AG20443 (cell line): ENCODE measurements at regions not wholly inside any gene's neighbourhood (a gene's known extent, or its start where the extent isn't known, plus 50 kb on each side); places are given as distances from the start of the nearest gene placed in this dataset.

Experiments used
- DNase-seq: peaks from one replicate; pipeline ENCODE4 v3.0.0; 2012; ENCODE audit warnings: low spot score, mixed read lengths

- DNase-seq: no peak
These were observed 284.2 kb upstream of the ATP2B1 start for GRCh38 chr12:89992668-89993451.

DNA sequence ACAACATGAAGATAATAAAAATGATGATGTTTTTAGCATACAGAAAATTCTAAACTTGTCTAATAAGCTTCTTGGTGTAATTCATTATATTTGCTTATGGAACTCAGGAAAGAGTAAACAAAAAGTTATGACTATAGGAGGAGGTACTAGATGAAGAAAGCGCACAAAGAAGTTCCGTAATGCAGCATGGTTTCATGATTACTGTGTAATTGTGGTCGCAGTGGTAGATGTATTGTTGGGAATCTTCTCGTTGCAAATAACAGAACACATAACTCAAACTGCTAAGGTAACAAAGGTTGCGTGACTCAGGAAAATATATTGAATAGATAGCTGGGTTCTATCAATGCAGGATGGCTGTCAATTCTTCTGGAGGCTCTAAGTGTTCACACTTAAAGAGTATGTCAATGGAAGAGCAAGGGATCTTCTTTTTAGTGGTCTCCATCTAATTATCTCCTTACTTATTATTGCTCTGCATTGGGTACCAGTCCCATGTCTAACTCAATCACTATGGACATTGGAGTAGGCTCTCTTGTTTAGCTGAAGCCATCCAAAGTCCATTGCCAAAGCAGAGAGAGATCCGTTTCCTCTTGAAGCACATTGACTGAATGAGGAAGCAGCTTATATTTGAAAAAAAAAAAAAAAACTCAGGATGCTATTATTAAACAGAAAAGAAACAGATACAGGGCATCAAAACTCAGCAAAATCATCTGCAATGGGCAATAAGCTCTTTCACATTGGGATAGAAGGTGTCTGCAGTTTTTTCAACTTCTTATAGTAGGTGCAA is 283.4 kb upstream of the ATP2B1 start:
- no peak for DNase-seq

DNA sequence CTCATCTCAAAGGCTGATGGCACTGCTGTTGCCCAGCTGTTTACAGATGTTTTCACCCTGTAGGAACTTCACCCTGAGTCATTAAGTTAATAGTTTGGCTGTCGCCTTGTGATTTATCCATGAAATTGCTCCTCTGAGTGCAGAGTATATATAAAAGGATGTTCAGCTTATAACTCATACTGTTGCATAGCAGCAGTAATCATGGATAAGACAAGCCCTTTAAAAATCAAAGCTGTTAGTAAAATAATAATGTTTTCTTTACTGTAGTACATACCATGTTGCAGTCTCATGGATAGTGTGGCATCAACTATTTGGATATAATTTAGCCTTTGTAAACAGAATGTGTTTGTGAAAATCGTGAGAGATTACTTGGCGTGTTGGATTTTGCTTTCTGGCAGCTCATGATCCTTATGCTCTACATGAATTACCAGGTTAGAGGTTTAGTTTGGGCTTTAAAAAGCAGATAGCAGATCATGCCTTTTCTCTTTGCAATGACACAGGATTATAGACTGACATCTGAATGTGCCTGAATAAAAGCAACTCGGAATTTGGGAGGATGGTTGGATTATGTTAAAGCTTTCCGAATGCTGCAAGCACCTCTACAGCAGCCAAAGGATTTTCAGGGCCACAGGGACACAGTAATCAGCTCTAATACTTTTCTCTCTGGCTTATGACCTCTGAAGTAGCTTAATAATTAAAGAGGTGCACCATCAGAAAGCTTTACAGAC is 279.7 kb upstream of the ATP2B1 start:
- no peak for DNase-seq

DNA sequence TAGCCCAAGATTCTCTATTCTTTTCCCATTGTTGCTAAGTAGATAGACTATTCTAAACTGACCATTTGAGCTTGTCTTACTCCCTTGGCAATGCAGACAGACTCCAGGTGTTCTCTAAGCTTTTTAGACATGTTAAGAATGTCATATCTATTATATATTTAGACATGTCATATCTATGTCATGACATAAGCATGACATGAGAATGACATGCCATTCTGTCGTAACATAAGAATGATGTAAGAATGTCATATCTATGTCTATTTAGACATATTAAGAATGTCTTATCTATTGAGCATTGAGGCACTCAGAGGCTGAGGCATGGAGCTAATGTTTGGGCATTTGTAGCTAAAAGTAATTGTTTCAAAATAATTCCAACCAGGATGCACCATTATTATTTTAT is 277.3 kb upstream of the ATP2B1 start:
- DNase-seq: no peak

DNA sequence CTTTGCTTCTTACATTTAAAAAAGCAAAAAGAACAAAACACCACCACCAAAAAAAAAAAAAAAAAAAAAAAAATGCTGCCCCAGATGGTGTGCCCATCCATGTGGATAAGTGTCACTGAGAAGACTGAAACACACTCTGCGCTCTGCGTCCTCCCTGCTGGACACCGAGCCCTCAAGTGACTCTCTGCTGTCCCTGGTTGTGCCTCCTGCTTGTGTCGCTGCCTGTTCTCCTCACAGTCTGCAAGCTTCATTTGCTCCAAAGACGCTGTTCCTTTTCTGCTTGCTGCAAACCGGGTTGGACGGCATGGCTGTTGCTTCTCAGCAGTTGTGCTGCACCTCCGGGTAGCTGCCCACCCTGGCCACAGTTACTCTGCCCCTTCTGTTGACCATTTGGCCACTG is 276.2 kb upstream of the ATP2B1 start:
- no peak for DNase-seq

DNA sequence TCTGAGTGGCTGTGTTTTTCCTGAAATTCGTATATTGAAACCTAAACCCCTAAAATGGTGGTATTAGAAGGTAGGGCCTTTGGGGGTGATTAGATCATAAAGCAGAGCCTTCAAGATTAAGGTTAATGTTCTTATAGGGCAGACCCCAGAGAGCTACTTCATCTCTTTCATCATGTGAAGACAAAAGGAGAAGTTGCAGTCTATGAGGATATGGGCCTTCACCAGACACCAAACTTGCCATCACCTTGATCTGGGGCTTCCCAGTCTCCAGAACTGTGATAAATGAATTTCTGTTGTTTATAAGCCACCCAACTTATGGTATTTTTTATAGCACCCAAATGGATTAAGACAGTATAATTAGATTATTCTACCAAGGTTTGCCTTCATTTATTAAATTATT is 275.0 kb upstream of the ATP2B1 start:
- DNase-seq: no peak

GRCh38 chr12:89980236-89980635 is 271.6 kb upstream of the ATP2B1 start:
- DNase-seq: peak; percentile 59

- no peak for DNase-seq
These were observed 268.9 kb upstream of the ATP2B1 start for GRCh38 chr12:89977405-89978085.

DNA sequence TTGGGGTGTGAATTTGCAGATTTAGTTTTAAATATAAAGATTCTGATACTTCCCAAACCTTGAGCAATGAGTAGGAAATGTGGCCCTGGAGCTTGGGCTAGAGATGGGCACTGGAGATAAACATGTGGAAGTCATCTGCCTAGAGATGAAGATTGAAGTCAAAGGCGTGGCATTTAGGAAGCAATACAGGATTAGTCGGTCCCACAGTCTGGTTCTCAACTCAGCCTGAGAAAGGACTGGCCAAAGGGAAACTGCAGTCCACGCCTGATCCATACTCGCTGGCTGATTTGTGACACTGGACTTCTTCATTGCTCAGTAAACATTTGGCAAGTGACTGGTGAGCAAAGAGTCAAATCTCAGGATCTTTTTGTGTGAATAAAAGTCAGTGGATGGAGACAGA is 268.2 kb upstream of the ATP2B1 start:
- DNase-seq: no peak

- DNase-seq: no peak
These were observed 266.9 kb upstream of the ATP2B1 start for GRCh38 chr12:89975574-89975973.

DNA sequence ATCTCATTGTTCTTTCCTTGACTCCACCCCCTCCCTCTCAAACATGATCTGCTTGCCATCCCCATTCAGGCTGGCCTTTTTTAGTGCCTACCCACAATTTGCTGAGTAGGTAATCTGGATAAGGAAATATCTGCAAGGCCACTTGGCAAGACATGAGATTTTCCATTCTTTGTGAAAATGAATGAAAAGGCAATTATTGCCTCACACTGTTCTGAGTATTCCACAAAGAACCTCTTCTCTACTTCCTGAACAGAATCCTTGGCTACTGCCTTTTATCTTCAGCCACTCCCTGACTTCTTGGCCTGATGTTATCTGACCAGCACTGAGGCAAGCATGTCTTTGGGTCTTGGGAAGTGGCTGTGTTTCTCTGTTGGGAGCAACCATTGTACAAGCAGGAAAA is 263.2 kb upstream of the ATP2B1 start:
- peak; percentile 21 for DNase-seq

DNA sequence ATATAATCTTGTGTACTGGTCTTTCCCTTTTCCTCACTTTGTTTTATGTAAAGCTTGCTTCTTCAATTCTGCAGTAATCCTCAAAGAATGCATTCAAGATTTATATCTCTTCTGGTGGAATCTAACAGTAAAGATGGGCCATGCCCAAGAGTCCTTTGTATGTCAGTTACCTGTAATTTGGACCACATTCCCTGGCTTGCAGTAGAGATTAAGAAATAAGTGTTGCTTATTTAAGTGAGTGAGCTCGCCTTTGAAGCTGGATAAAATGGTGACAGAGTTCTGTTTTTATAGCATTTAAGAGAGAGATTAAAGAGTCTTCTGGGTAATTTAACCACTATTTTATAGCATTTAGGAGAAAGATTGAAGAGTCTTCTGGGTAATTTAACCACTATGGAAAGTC is 262.1 kb upstream of the ATP2B1 start:
- no peak for DNase-seq

GRCh38 chr12:89969093-89969492 is 260.5 kb upstream of the ATP2B1 start:
- DNase-seq: no peak

DNA sequence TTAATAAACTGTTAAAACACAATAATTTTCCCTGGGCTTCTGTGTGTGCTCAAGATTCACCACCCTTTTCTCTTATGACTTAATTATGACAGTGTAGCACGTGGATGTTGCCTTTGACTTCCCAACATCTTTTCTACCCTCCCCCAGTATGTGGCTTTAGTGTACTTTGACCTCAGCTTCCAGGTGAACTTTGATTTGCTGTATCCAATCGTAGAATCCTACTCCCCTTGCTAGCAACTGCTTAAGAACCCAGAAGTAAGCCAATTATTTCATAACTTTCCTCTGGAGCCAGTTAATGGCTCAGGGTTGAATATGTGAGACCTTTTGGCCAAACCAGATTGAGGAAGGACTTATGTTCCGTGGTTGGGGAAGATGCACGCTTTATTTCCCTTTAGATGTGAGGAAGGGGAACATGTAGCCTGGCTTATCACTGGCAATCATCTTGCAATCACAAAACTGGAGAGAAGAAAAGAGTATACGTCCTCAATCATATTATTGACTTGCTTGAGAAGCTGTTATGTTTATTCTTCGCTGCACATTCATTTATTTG is 259.6 kb upstream of the ATP2B1 start:
- no peak for DNase-seq

GRCh38 chr12:89966495-89967240 is 258.0 kb upstream of the ATP2B1 start:
- no peak for DNase-seq

DNA sequence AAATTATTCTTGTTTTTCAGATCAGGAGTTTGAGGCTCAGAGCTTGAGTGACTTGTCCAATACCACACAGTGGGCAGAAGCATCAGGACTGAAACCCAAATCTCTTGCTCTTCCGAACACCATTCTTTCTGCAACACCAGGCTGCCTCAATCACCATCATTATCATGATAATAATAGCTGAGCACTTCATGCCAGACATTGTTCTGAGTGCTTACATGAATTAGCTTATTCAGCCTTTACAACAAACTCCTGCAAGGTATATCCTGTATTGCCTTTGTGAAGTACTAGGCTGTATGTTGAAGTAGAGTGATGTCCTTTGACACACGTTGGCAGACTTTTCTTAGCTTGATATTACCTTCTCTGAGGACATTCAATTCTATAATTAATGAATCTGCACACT is 257.4 kb upstream of the ATP2B1 start:
- DNase-seq: no peak

GRCh38 chr12:89962648-89963047 is 254.0 kb upstream of the ATP2B1 start:
- DNase-seq: no peak

GRCh38 chr12:89960607-89961394 is 252.2 kb upstream of the ATP2B1 start:
- no peak for DNase-seq

DNA sequence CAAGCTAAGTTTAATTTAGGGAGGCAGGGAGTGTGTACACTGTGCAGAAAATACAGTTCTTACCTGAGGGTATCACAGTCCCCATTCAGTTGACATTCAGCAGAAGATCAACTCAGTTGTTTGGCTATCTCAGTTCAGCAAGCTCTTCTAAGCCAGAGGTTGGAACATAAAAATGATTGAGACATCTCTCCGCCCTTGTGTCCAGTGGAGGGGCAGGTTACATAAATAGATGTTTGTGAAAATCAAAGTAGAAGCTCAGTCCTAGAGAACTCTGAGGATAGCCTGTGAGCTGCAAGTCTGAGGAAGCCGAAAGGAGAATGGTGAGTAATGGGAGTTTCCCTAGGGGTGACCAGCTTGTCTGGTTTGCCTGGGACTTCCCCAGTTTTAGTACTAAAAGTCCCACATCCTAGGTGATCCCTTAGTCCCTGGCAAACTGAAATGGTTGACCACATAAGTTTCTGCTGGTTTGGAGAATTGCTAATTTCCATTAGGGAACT is 251.4 kb upstream of the ATP2B1 start:
- DNase-seq: no peak

GRCh38 chr12:89959179-89959578 is 250.5 kb upstream of the ATP2B1 start:
- no peak for DNase-seq
